Stomach (tissue), 8 donors: ENCODE measurements at regions not wholly inside any gene's neighbourhood (a gene's known extent, or its start where the extent isn't known, plus 50 kb on each side); places are given as distances from the start of the nearest gene placed in this dataset.
"Not testable (repeated sequence)": the region's sequence is repeated elsewhere in the genome, so short reads cannot be mapped to it uniquely, and the experiment has no call there.

Source experiments
- DNase-seq, 2 donors: peaks; one replicate each; pipeline versions ENCODE4 v3.0.0 to v3.0.0-alpha.2; 2013 to 2019
- H3K27ac ChIP-seq, 5 donors: fragments of 200-600 bp in 4 of 5; sonication (generic) in 4 of 5; one replicate each; pipeline ENCODE4 v1.5.1; 2013 to 2019; ENCODE audit warnings: mild to moderate bottlenecking in 1 of 5, moderate library complexity in 1 of 5
- H3K27me3 ChIP-seq, 3 donors: fragments of 200-600 bp; sonication (generic); one replicate each; pipeline ENCODE4 v1.5.1; 2017 to 2019; ENCODE audit warnings: mixed run types in 1 of 3
- H3K36me3 ChIP-seq, 4 donors: fragments of 200-600 bp; sonication (generic); 1 replicate in 3 of 4; 2 replicates in 1 of 4; pipeline ENCODE4 v1.5.1; 2016 to 2019
- H3K4me1 ChIP-seq, 4 donors: fragments of 200-600 bp; sonication (generic); one replicate each; pipeline ENCODE4 v1.5.1; 2016 to 2019
- H3K4me3 ChIP-seq, 4 donors: fragments of 200-600 bp; sonication (generic) in 3 of 4; one replicate each; pipeline ENCODE4 v1.5.1; 2016 to 2019; ENCODE audit warnings: mild to moderate bottlenecking in 1 of 4
- H3K9me3 ChIP-seq, 4 donors: fragments of 200-600 bp; sonication (generic); one replicate each; pipeline ENCODE4 v1.5.1; 2016 to 2019
- EP300 ChIP-seq: sonication (generic); formaldehyde crosslinking; IDR thresholded peaks from one replicate; pipeline ENCODE4 v1.6.1; 2017; ENCODE audit warnings: antibody characterized with exemption
- POLR2A ChIP-seq, 4 donors: fragments of 450-650 bp; IDR thresholded peaks; one replicate each; pipeline ENCODE4 v1.6.1; 2016; ENCODE audit warnings: antibody characterized with exemption in 4 of 4, control low read depth in 2 of 4, mild to moderate bottlenecking in 1 of 4, moderate library complexity in 1 of 4
- POLR2AphosphoS5 ChIP-seq, 3 donors: sonication (generic); formaldehyde crosslinking; IDR thresholded peaks; one replicate each; pipeline ENCODE4 v1.6.1; 2016; ENCODE audit warnings: antibody characterized with exemption in 3 of 3
- WGBS, 5 donors: extraction: QIAGEN DNeasy Blood & Tissue Kit in 3 of 5; methylation state at CpG; one replicate each; pipeline versions ENCODE4 v1.1.5 to v1.1.7; 2013 to 2018; 5-methylcytosine and 5-hydroxymethylcytosine counted together
- intact Hi-C: fragments of 100-400 bp; cut with DNase I; formaldehyde crosslinking; loops from one replicate; pipeline ENCODE4 v1.15.1; 2023; ENCODE audit warnings: low total_unique reads
- TF ChIP-seq, protein P1 (sequence below), 7 experiments: fragments of 450-650 bp in 4 of 7; fragments of 200-600 bp in 3 of 7; sonication (generic) in 3 of 7; IDR thresholded peaks; one replicate each; pipeline ENCODE4 v1.5.1; 2016 to 2019; ENCODE audit warnings: antibody characterized with exemption in 7 of 7, control low read depth in 2 of 7, mild to moderate bottlenecking in 1 of 7
- donor health status: healthy with polysubstance abuse.
- donor health status: Bipolar disorder and iron deficiency.
- donor health status: healthy.

DNA sequence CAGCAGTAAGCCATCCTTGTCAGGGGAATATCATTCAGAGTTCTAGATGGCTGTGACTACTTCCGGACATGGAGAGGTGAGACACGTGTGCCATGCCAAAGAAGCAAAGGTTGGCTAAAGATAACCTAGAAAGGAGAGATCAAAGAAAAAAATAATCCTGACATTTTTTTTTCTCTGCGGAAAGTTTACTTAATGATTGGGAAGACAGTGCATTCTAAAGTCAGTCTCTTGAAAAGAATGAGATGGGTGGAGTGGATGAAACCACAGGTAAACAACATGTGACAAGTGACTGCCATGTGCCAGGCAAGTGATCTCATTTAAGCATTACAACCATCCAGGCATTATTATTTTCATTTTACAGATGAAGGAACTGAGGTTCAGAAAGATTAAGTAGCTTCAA, 436.6 kb downstream of the SOX2 start:
- H3K9me3 ChIP-seq = peaks cover 0 to 8% (median 2%) of the 10 kb centered on the region in 4 donors
- H3K36me3 ChIP-seq = no peaks in the 10 kb centered on the region
- no peaks in the 10 kb centered on the region for H3K4me1 ChIP-seq
- H3K4me3 ChIP-seq = no peak overlapping the region
- intact Hi-C loops = no loop called here
- WGBS, 5 donors = 50 to 75% (median 64%) methylated on average over 3 of the region's 3 CpGs
- no peak for DNase-seq
- no peak overlapping the region for H3K27ac ChIP-seq
- no peak for TF ChIP-seq POLR2A (IDR thresholded peaks at IDR 0.05)
- no peak for TF ChIP-seq POLR2AphosphoS5 (IDR thresholded peaks at IDR 0.05)
- TF ChIP-seq, protein P1, sequence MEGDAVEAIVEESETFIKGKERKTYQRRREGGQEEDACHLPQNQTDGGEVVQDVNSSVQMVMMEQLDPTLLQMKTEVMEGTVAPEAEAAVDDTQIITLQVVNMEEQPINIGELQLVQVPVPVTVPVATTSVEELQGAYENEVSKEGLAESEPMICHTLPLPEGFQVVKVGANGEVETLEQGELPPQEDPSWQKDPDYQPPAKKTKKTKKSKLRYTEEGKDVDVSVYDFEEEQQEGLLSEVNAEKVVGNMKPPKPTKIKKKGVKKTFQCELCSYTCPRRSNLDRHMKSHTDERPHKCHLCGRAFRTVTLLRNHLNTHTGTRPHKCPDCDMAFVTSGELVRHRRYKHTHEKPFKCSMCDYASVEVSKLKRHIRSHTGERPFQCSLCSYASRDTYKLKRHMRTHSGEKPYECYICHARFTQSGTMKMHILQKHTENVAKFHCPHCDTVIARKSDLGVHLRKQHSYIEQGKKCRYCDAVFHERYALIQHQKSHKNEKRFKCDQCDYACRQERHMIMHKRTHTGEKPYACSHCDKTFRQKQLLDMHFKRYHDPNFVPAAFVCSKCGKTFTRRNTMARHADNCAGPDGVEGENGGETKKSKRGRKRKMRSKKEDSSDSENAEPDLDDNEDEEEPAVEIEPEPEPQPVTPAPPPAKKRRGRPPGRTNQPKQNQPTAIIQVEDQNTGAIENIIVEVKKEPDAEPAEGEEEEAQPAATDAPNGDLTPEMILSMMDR (IDR thresholded peaks at IDR 0.05) = no peak
- TF ChIP-seq EP300 = no peak
- no peaks in the 10 kb centered on the region for H3K27me3 ChIP-seq

DNA sequence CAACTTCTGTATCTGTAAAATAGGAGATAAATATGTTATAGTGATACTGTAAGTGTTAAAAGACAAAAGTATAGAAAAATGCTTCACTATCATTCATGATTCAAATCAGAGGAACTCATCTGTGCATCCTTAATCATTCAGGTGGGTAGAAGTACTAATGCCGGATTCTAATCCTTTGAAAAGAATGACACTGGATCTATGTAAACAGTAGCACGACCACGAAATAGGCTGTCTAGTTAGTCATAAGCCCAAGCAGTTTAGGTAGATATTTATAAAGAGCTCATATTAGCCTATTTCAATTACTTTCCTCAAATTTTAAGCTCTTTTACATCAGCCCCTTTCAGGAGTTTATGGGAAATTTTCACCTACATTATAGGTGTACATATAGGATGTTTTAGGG, 437.9 kb downstream of the SOX2 start:
- no peak for DNase-seq
- intact Hi-C loops = no loop called here
- Histone ChIP-seq H3K27ac (no peak overlapping the region), H3K27me3 (no peaks in the 10 kb centered on the region), H3K36me3 (no peaks in the 10 kb centered on the region), H3K9me3 (peaks cover 0 to 8% (median 2%) of the 10 kb centered on the region in 4 donors), H3K4me3 (no peak overlapping the region), H3K4me1 (no peaks in the 10 kb centered on the region)
- WGBS, 5 donors = 60 to 72% (median 64%) methylated on average over 3 of the region's 3 CpGs
- TF ChIP-seq EP300 (no peak), POLR2AphosphoS5 (IDR thresholded peaks at IDR 0.05) (no peak), POLR2A (IDR thresholded peaks at IDR 0.05) (no peak)
- TF ChIP-seq, protein P1 (IDR thresholded peaks at IDR 0.05) = no peak

- H3K27ac ChIP-seq, H3K4me3 ChIP-seq, H3K9me3 ChIP-seq, H3K36me3 ChIP-seq, intact Hi-C loops, H3K27me3 ChIP-seq, H3K4me1 ChIP-seq: not testable (repeated sequence)
- WGBS, 5 donors = 33 to 49% (median 40%) methylated on average over 3 of the region's 3 CpGs
- DNase-seq = peak in 1 of 2 donors; percentile 44
Observed at GRCh38 chr3:182156326-182156725, 444.6 kb downstream of the SOX2 start.

- TF ChIP-seq POLR2AphosphoS5 (IDR thresholded peaks at IDR 0.05) (peak in 2 of 3 donors; percentile 19 to 77), POLR2A (IDR thresholded peaks at IDR 0.05) (no peak)
- H3K27me3 ChIP-seq = no peaks in the 10 kb centered on the region
- H3K4me3 ChIP-seq = no peak overlapping the region
- H3K4me1 ChIP-seq = no peaks in the 10 kb centered on the region
- DNase-seq = peak; percentile 67 to 86
- intact Hi-C loops = no loop called here
- 26 to 42% (median 32%) methylated on average over 4 of the region's 4 CpGs for WGBS, 5 donors
- H3K9me3 ChIP-seq = no peaks in the 10 kb centered on the region
- H3K36me3 ChIP-seq = no peaks in the 10 kb centered on the region
- peak overlapping the region in 2 of 5 donors; percentile 0 to 40 for H3K27ac ChIP-seq
Observed at GRCh38 chr3:182165234-182165633, 453.5 kb downstream of the SOX2 start.

- no peak for TF ChIP-seq EP300
- TF ChIP-seq POLR2AphosphoS5 (IDR thresholded peaks at IDR 0.05) = no peak
- TF ChIP-seq, protein P1 (IDR thresholded peaks at IDR 0.05) = no peak
- TF ChIP-seq POLR2A (IDR thresholded peaks at IDR 0.05) = no peak
- 62 to 81% (median 76%) methylated on average over 4 of the region's 4 CpGs for WGBS, 5 donors
Observed at GRCh38 chr3:182172534-182172933, 460.8 kb downstream of the SOX2 start.

More at GRCh38 chr3:182172534-182172933, 460.8 kb downstream of the SOX2 start:
- Histone ChIP-seq H3K36me3 (no peaks in the 10 kb centered on the region), H3K27me3 (no peaks in the 10 kb centered on the region), H3K9me3 (no peaks in the 10 kb centered on the region), H3K4me3 (no peak overlapping the region), H3K4me1 (no peaks in the 10 kb centered on the region), H3K27ac (no peak overlapping the region)
- intact Hi-C loops = no loop called here
- DNase-seq = no peak
